Cardiac septum (tissue), 1 donor: ENCODE measurements at regions not wholly inside any gene's neighbourhood (a gene's known extent, or its start where the extent isn't known, plus 50 kb on each side); places are given as distances from the start of the nearest gene placed in this dataset.

Source experiments
- DNase-seq: peaks from one replicate; pipeline ENCODE4 v3.0.0-alpha.2; 2020; ENCODE audit warnings: low spot score
- intact Hi-C: fragments of 100-400 bp; cut with DNase I; formaldehyde crosslinking; loops from one replicate; pipeline ENCODE4 v1.14.0; 2022
- donor health status: DM: no; HTN: no; CAD: no.

GRCh38 chr1:30639881-30640452 lies 83.4 kb downstream of the MATN1 start:
- no peak for DNase-seq
- intact Hi-C loops = no loop called here

- intact Hi-C loops = no loop called here
- no peak for DNase-seq
Measured at GRCh38 chr1:30638811-30639210, 84.6 kb downstream of the MATN1 start.

- intact Hi-C loops = no loop called here
- no peak for DNase-seq
Measured at GRCh38 chr1:30638086-30638485, 85.3 kb downstream of the MATN1 start.

GRCh38 chr1:30637183-30637980 lies 86.0 kb downstream of the MATN1 start:
- intact Hi-C loops = no loop called here
- peak; percentile 46 for DNase-seq

- peak; percentile 27 for DNase-seq
- intact Hi-C loops = no loop called here
Measured at GRCh38 chr1:30636621-30637020, 86.8 kb downstream of the MATN1 start.

GRCh38 chr1:30635391-30635975 lies 87.9 kb downstream of the MATN1 start:
- intact Hi-C loops = no loop called here

GRCh38 chr1:30634507-30634906 lies 88.9 kb downstream of the MATN1 start:
- intact Hi-C loops = no loop called here
- no peak for DNase-seq

More at GRCh38 chr1:30635391-30635975, 87.9 kb downstream of the MATN1 start:
- peak; percentile 46 for DNase-seq

GRCh38 chr1:30633294-30633693 lies 90.1 kb downstream of the MATN1 start:
- intact Hi-C loops = no loop called here
- DNase-seq = no peak

- intact Hi-C loops = no loop called here
- no peak for DNase-seq
Measured at GRCh38 chr1:30632481-30632880, 90.9 kb downstream of the MATN1 start.

- intact Hi-C loops = no loop called here
- DNase-seq = peak; percentile 58
Measured at GRCh38 chr1:30631700-30632099, 91.7 kb downstream of the MATN1 start.

GRCh38 chr1:30629501-30629900 lies 93.9 kb downstream of the MATN1 start:
- intact Hi-C loops = no loop called here

GRCh38 chr1:30627994-30628393 lies 95.4 kb downstream of the MATN1 start:
- intact Hi-C loops = no loop called here
- peak; percentile 17 for DNase-seq

More at GRCh38 chr1:30629501-30629900, 93.9 kb downstream of the MATN1 start:
- DNase-seq = peak; percentile 53

GRCh38 chr1:30627206-30627605 lies 96.2 kb downstream of the MATN1 start:
- intact Hi-C loops = no loop called here
- no peak for DNase-seq

GRCh38 chr1:30623431-30623830 lies 100.0 kb downstream of the MATN1 start:
- no peak for DNase-seq
- intact Hi-C loops = no loop called here

- DNase-seq = no peak
- intact Hi-C loops = no loop called here
Measured at GRCh38 chr1:30619619-30620018, 103.8 kb downstream of the MATN1 start.

- DNase-seq = peak; percentile 31
- intact Hi-C loops = no loop called here
Measured at GRCh38 chr1:30618335-30618747, 105.0 kb downstream of the MATN1 start.

GRCh38 chr1:30616759-30617158 lies 106.6 kb downstream of the MATN1 start:
- intact Hi-C loops = no loop called here
- peak; percentile 20 for DNase-seq

GRCh38 chr1:30615816-30616590 lies 107.4 kb downstream of the MATN1 start:
- peak; percentile 39 for DNase-seq
- intact Hi-C loops = no loop called here

GRCh38 chr1:30615076-30615795 lies 108.1 kb downstream of the MATN1 start:
- intact Hi-C loops = no loop called here
- DNase-seq = peak; percentile 38
